IPS DF 6.9 (cell line): ENCODE measurements at regions not wholly inside any gene's neighbourhood (a gene's known extent, or its start where the extent isn't known, plus 50 kb on each side); places are given as distances from the start of the nearest gene placed in this dataset.

Experiments used
- DNase-seq: peaks from one replicate; pipeline ENCODE4 v3.0.0-alpha.2; 2013; ENCODE audit warnings: low read depth, low spot score
- H3K27ac ChIP-seq: one replicate; pipeline ENCODE4 v1.5.1; 2013; ENCODE audit warnings: low read length, control low read depth
- H3K27me3 ChIP-seq: 2 replicates; pipeline ENCODE4 v1.6.1; 2013; ENCODE audit warnings: mild to moderate bottlenecking, low read length; ENCODE audit not compliant: control insufficient read depth, insufficient read depth
- H3K36me3 ChIP-seq: 2 replicates; pipeline ENCODE4 v1.6.1; 2013; ENCODE audit warnings: low read length; ENCODE audit not compliant: control insufficient read depth, insufficient read depth
- H3K4me1 ChIP-seq: 2 replicates; pipeline ENCODE4 v1.6.1; 2013; ENCODE audit warnings: low read length; ENCODE audit not compliant: control insufficient read depth, insufficient read depth
- H3K4me3 ChIP-seq: 2 replicates; pipeline ENCODE4 v1.5.1; 2013; ENCODE audit warnings: mild to moderate bottlenecking, low read length
- H3K9me3 ChIP-seq: 2 replicates; pipeline ENCODE4 v1.6.1; 2013; ENCODE audit warnings: low read length, inconsistent platforms; ENCODE audit not compliant: control insufficient read depth, insufficient read depth
- WGBS: extraction: QIAGEN DNeasy Blood & Tissue Kit; methylation state at CpG from one replicate; pipeline ENCODE4 v1.1.7; 2013; ENCODE audit warnings: mixed read lengths, missing lambda C conversion rate; ENCODE audit not compliant: insufficient read length, insufficient coverage; 5-methylcytosine and 5-hydroxymethylcytosine counted together

GRCh38 chr11:128105950-128106349, 481.4 kb downstream of the ETS1 start:
- no peaks in the 10 kb centered on the region for H3K27me3 ChIP-seq
- H3K36me3 ChIP-seq, result no peaks in the 10 kb centered on the region
- DNase-seq, result no peak
- H3K4me1 ChIP-seq, result no peaks in the 10 kb centered on the region
- H3K27ac ChIP-seq, result no peak overlapping the region
- no peaks in the 10 kb centered on the region for H3K9me3 ChIP-seq
- no peak overlapping the region for H3K4me3 ChIP-seq

DNA sequence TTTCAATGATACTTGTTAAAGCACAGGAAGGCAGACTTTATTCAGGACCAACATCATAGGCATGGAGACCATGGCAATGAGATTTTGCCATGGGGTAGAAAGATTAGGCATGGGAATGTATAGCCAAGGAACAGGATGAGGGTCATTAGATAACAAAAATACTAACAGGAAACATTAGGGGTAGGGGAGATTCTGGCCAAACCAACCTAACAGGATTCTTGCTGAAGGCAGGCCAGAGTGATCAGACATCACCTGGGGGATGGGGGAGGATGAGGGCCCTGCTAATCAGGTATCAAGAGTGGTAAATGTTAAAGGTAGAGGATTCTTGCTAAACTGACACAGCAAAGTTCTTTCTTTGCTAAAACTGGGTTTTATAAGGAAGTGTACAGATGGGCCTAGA, 481.8 kb downstream of the ETS1 start:
- no peaks in the 10 kb centered on the region for H3K27me3 ChIP-seq
- no peak overlapping the region for H3K4me3 ChIP-seq
- no peaks in the 10 kb centered on the region for H3K9me3 ChIP-seq
- DNase-seq, result no peak
- no peaks in the 10 kb centered on the region for H3K4me1 ChIP-seq
- H3K27ac ChIP-seq, result no peak overlapping the region
- H3K36me3 ChIP-seq, result no peaks in the 10 kb centered on the region

DNA sequence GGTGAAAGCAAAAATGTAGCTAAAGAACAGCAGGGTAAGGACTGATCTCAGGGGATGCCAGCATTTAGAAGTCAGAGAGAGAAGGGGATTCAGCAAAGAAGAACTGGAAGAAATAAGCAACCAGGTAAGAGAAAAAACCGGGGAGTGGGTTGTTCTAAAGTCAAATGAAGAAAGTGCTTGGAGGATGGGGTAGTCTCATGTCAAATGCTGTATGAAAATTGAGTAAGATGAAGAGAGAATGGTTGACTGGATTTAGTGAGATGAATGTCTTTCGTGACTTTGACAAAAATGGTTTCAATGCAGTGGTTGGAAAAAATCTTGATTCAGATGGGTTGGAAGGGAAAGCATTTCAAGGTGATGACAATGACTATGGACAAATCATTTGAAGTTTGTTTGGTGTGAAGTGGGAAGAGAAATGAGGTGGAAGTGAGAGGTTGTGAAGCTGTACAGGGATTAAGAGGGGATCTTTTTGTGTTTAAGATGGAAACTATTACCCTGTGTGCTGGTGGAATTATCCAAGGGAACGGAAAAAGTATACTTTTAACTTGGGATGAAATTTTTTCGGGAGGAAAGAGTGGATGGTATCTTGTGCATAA, 484.0 kb downstream of the ETS1 start:
- H3K4me1 ChIP-seq, result no peaks in the 10 kb centered on the region
- H3K36me3 ChIP-seq, result no peaks in the 10 kb centered on the region
- DNase-seq, result no peak
- H3K27me3 ChIP-seq, result no peaks in the 10 kb centered on the region
- 100% methylated on average over 2 of the region's 4 CpGs for WGBS
- H3K9me3 ChIP-seq, result no peaks in the 10 kb centered on the region
- H3K27ac ChIP-seq, result no peak overlapping the region
- no peak overlapping the region for H3K4me3 ChIP-seq

DNA sequence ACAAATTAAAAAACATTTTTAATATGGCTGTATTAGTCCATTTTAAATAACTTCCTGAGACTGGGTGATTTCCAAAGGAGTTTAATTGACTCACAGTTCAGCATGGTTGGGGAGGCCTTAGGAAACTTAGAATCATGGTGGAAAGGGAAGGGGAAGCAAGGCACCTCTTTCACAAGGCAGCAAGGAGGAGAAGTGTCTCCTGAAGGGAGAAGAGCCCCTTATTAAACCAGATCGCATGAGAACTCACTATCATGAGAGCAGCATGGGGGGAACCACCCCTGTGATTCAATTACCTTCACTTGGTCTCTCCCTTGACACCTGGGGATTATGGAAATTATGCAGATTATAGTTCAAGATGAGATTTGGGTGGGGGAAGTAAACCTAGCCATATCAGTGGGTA, 488.6 kb downstream of the ETS1 start:
- H3K9me3 ChIP-seq, result no peaks in the 10 kb centered on the region
- no peak for DNase-seq
- no peaks in the 10 kb centered on the region for H3K4me1 ChIP-seq
- no peak overlapping the region for H3K27ac ChIP-seq
- H3K27me3 ChIP-seq, result no peaks in the 10 kb centered on the region
- H3K36me3 ChIP-seq, result no peaks in the 10 kb centered on the region
- no peak overlapping the region for H3K4me3 ChIP-seq
- no CpG with 5 or more reads among the region's 1 CpG for WGBS

GRCh38 chr11:128095466-128095981, 491.8 kb downstream of the ETS1 start:
- Histone ChIP-seq H3K4me1 (no peaks in the 10 kb centered on the region), H3K4me3 (no peak overlapping the region)
- DNase-seq, result no peak

GRCh38 chr11:128093689-128094088, 493.7 kb downstream of the ETS1 start:
- no peaks in the 10 kb centered on the region for H3K27me3 ChIP-seq
- H3K4me3 ChIP-seq, result no peak overlapping the region
- WGBS, result no CpG with 5 or more reads among the region's 2 CpGs
- H3K27ac ChIP-seq, result no peak overlapping the region
- no peaks in the 10 kb centered on the region for H3K9me3 ChIP-seq
- no peaks in the 10 kb centered on the region for H3K4me1 ChIP-seq
- no peaks in the 10 kb centered on the region for H3K36me3 ChIP-seq
- no peak for DNase-seq

More at GRCh38 chr11:128095466-128095981, 491.8 kb downstream of the ETS1 start:
- no peaks in the 10 kb centered on the region for H3K36me3 ChIP-seq
- no CpG with 5 or more reads among the region's 2 CpGs for WGBS
- H3K27me3 ChIP-seq, result no peaks in the 10 kb centered on the region
- H3K9me3 ChIP-seq, result no peaks in the 10 kb centered on the region
- no peak overlapping the region for H3K27ac ChIP-seq

GRCh38 chr11:128089962-128090361, 497.4 kb downstream of the ETS1 start:
- Histone ChIP-seq H3K4me1 (no peaks in the 10 kb centered on the region), H3K27me3 (no peaks in the 10 kb centered on the region), H3K9me3 (no peaks in the 10 kb centered on the region), H3K36me3 (no peaks in the 10 kb centered on the region), H3K27ac (no peak overlapping the region), H3K4me3 (no peak overlapping the region)
- no CpG with 5 or more reads among the region's 1 CpG for whole genome bisulfite sequencing
- DNase-seq, result no peak

- Histone ChIP-seq H3K36me3 (no peaks in the 10 kb centered on the region), H3K9me3 (no peaks in the 10 kb centered on the region), H3K4me3 (no peak overlapping the region), H3K27me3 (no peaks in the 10 kb centered on the region), H3K27ac (no peak overlapping the region), H3K4me1 (no peaks in the 10 kb centered on the region)
- WGBS, result no CpG with 5 or more reads among the region's 2 CpGs
- DNase-seq, result no peak
Measured at GRCh38 chr11:128086794-128087193, 500.6 kb downstream of the ETS1 start.

GRCh38 chr11:128085276-128085675, 502.1 kb downstream of the ETS1 start:
- Histone ChIP-seq H3K27me3 (no peaks in the 10 kb centered on the region), H3K9me3 (no peaks in the 10 kb centered on the region), H3K36me3 (no peaks in the 10 kb centered on the region), H3K4me3 (no peak overlapping the region), H3K4me1 (no peaks in the 10 kb centered on the region), H3K27ac (no peak overlapping the region)
- DNase-seq, result no peak
- WGBS, result no CpG with 5 or more reads among the region's 1 CpG

DNA sequence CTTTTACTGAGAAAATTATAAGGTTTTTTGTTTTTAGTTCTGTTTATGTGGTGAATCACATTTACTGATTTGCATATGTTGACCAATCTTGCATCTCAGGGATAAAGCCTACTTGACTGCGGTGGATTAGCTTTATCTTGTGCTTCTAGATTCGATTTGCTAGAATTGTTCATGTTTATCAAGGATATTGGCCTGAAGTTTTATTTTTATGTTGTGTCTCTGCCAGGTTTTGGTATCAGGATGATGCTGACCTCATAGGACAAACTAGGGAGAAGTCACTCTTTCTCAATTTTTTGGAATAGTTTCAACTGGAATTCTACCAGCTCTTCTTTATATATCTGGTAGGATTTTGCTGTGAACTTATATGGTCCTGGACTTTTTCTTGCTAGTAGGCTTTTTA, 504.8 kb downstream of the ETS1 start:
- no CpG with 5 or more reads among the region's 2 CpGs for WGBS
- H3K9me3 ChIP-seq, result no peaks in the 10 kb centered on the region
- H3K4me1 ChIP-seq, result no peaks in the 10 kb centered on the region
- H3K27ac ChIP-seq, result no peak overlapping the region
- H3K4me3 ChIP-seq, result no peak overlapping the region
- H3K27me3 ChIP-seq, result no peaks in the 10 kb centered on the region
- H3K36me3 ChIP-seq, result no peaks in the 10 kb centered on the region
- DNase-seq, result no peak

- no peak for DNase-seq
- no peaks in the 10 kb centered on the region for H3K4me1 ChIP-seq
- WGBS, result no CpG with 5 or more reads among the region's 2 CpGs
- H3K9me3 ChIP-seq, result no peaks in the 10 kb centered on the region
- H3K27ac ChIP-seq, result no peak overlapping the region
- no peaks in the 10 kb centered on the region for H3K27me3 ChIP-seq
- no peak overlapping the region for H3K4me3 ChIP-seq
- H3K36me3 ChIP-seq, result no peaks in the 10 kb centered on the region
Measured at GRCh38 chr11:128069665-128070064, 517.7 kb downstream of the ETS1 start.
